CD4-positive, alpha-beta T cell (primary cell): ENCODE measurements at regions not wholly inside any gene's neighbourhood (a gene's known extent, or its start where the extent isn't known, plus 50 kb on each side); places are given as distances from the start of the nearest gene placed in this dataset.

Experiments used
- ATAC-seq: fragments of 200-7000 bp; cut with Tn5 transposase; one replicate; pipeline ENCODE4 v1.10.0; 2022; ENCODE audit warnings: mild to moderate bottlenecking; ENCODE audit not compliant: poor library complexity
- CTCF ChIA-PET: fragments of 350-600 bp; sonication (Branson Sonifier 250); formaldehyde crosslinking; loops from one replicate; lab custom pipeline; 2021; ENCODE audit warnings: antibody characterized with exemption, inconsistent platforms; lab: Charles Lee
- POLR2A ChIA-PET: fragments of 350-600 bp; sonication (Branson Sonifier 250); formaldehyde crosslinking; loops from one replicate; lab custom pipeline; 2021; ENCODE audit warnings: antibody characterized with exemption, inconsistent platforms; lab: Charles Lee
- DNase-seq, 14 experiments: peaks; one replicate each; pipeline ENCODE4 v3.0.0-alpha.2; 2013 to 2020; ENCODE audit warnings: mixed read lengths in 2 of 14
- H3K27ac ChIP-seq, 2 donors: one replicate each; pipeline versions ENCODE4 v1.5.1 to v1.7.0; 2013; ENCODE audit warnings: low read length in 2 of 2, low read depth in 1 of 2, mild to moderate bottlenecking in 1 of 2
- H3K27me3 ChIP-seq, 2 experiments: 1 replicate in 1 of 2; 2 replicates in 1 of 2; pipeline versions ENCODE4 v1.6.1 to v1.7.0; 2013; ENCODE audit warnings: low read length in 2 of 2, control low read depth in 1 of 2, mild to moderate bottlenecking in 1 of 2, moderate library complexity in 1 of 2; ENCODE audit not compliant: insufficient read depth in 2 of 2, control insufficient read depth in 1 of 2
- H3K36me3 ChIP-seq: one replicate; pipeline ENCODE4 v1.6.1; 2013; ENCODE audit warnings: low read length, control low read depth; ENCODE audit not compliant: insufficient read depth
- H3K4me1 ChIP-seq: one replicate; pipeline ENCODE4 v1.6.1; 2013; ENCODE audit warnings: low read length, control low read depth; ENCODE audit not compliant: insufficient read depth
- H3K4me3 ChIP-seq: one replicate; pipeline ENCODE4 v1.5.1; 2013; ENCODE audit warnings: mild to moderate bottlenecking, low read length, moderate library complexity
- H3K9me3 ChIP-seq, 2 experiments: 1 replicate in 1 of 2; 2 replicates in 1 of 2; pipeline versions ENCODE4 v1.6.1 to v1.7.0; 2013; ENCODE audit warnings: low read length in 2 of 2, mild to moderate bottlenecking in 2 of 2, control low read depth in 1 of 2, moderate library complexity in 1 of 2; ENCODE audit not compliant: control insufficient read depth in 1 of 2, insufficient read depth in 1 of 2
- H3K27ac Mint-ChIP-seq: one replicate; pipeline ENCODE4 v1.8.0; 2020; ENCODE audit warnings: mixed read lengths
- H3K27me3 Mint-ChIP-seq: one replicate; pipeline ENCODE4 v1.8.0; 2021; ENCODE audit warnings: mixed read lengths
- H3K36me3 Mint-ChIP-seq: one replicate; pipeline ENCODE4 v1.8.0; 2021; ENCODE audit warnings: low read depth, mixed read lengths
- H3K4me1 Mint-ChIP-seq: one replicate; pipeline ENCODE4 v1.8.0; 2021; ENCODE audit warnings: low read depth, mixed read lengths
- H3K4me3 Mint-ChIP-seq: one replicate; pipeline ENCODE4 v1.8.0; 2020; ENCODE audit warnings: mild to moderate bottlenecking, mixed read lengths
- H3K9me3 Mint-ChIP-seq: one replicate; pipeline ENCODE4 v1.8.0; 2020; ENCODE audit warnings: mixed read lengths
- CTCF ChIP-seq: fragments of 200-600 bp; IDR thresholded peaks from one replicate; pipeline ENCODE4 v1.8.0; 2022; ENCODE audit warnings: antibody characterized with exemption, mild to moderate bottlenecking
- intact Hi-C, 2 experiments: fragments of 100-400 bp; cut with DNase I in 1 of 2; cut with micrococcal nuclease in 1 of 2; formaldehyde crosslinking; loops; one replicate each; pipeline versions ENCODE4 v1.15.1 to v1.9.0; 2023 to 2025; cut with DNase I, micrococcal nuclease

- Histone ChIP-seq H3K27ac (no peak overlapping the region), H3K36me3 (no peaks in the 10 kb centered on the region), H3K9me3 (no peaks in the 10 kb centered on the region), H3K27me3 (peaks cover 0 to 4% of the 10 kb centered on the region in 2 experiments), H3K4me1 (no peaks in the 10 kb centered on the region), H3K4me3 (no peak overlapping the region)
- intact Hi-C loops = no loop called here
- TF ChIP-seq CTCF = no peak
- ATAC-seq (no peak), DNase-seq (no peak)
- H3K4me3 Mint-ChIP-seq = no peak overlapping the region
- H3K36me3 Mint-ChIP-seq = no peaks in the 10 kb centered on the region
- no peak overlapping the region for H3K27ac Mint-ChIP-seq
- H3K4me1 Mint-ChIP-seq = no peaks in the 10 kb centered on the region
- ChIA-PET CTCF (no interaction called here), POLR2A (no interaction called here)
- peaks cover 18% of the 10 kb centered on the region for H3K27me3 Mint-ChIP-seq
- no peaks in the 10 kb centered on the region for H3K9me3 Mint-ChIP-seq
Observed at GRCh38 chr5:72697622-72698021, 118.8 kb upstream of the TNPO1 start.

- Mint-ChIP-seq H3K36me3 (no peaks in the 10 kb centered on the region), H3K27ac (no peak overlapping the region), H3K9me3 (no peaks in the 10 kb centered on the region), H3K27me3 (peaks cover 33% of the 10 kb centered on the region), H3K4me1 (no peaks in the 10 kb centered on the region), H3K4me3 (no peak overlapping the region)
- H3K4me3 ChIP-seq = no peak overlapping the region
- ChIA-PET CTCF (no interaction called here), POLR2A (no interaction called here)
- H3K36me3 ChIP-seq = no peaks in the 10 kb centered on the region
- H3K4me1 ChIP-seq = no peaks in the 10 kb centered on the region
- no peaks in the 10 kb centered on the region for H3K9me3 ChIP-seq
- no peak for ATAC-seq
- DNase-seq = no peak
- intact Hi-C loops = no loop called here
- peaks cover 0 to 4% of the 10 kb centered on the region in 2 experiments for H3K27me3 ChIP-seq
- TF ChIP-seq CTCF = no peak
- H3K27ac ChIP-seq = no peak overlapping the region
Observed at GRCh38 chr5:72695659-72696058, 120.8 kb upstream of the TNPO1 start.

- CTCF ChIA-PET = no interaction called here
- Mint-ChIP-seq H3K27me3 (peaks cover 40% of the 10 kb centered on the region), H3K4me3 (no peak overlapping the region), H3K4me1 (no peaks in the 10 kb centered on the region), H3K36me3 (no peaks in the 10 kb centered on the region), H3K9me3 (no peaks in the 10 kb centered on the region), H3K27ac (no peak overlapping the region)
- H3K27me3 ChIP-seq = peaks cover 0 to 4% of the 10 kb centered on the region in 2 experiments
- DNase-seq (no peak), ATAC-seq (no peak)
- intact Hi-C loops = no loop called here
- no peak overlapping the region for H3K27ac ChIP-seq
- H3K36me3 ChIP-seq = no peaks in the 10 kb centered on the region
- POLR2A ChIA-PET = no interaction called here
- no peaks in the 10 kb centered on the region for H3K4me1 ChIP-seq
- H3K9me3 ChIP-seq = no peaks in the 10 kb centered on the region
- no peak for TF ChIP-seq CTCF
- no peak overlapping the region for H3K4me3 ChIP-seq
Observed at GRCh38 chr5:72694856-72695255, 121.6 kb upstream of the TNPO1 start.
